ENCODE measurements at regions not wholly inside any gene's neighbourhood (a gene's known extent, or its start where the extent isn't known, plus 50 kb on each side); places are given as distances from the start of the nearest gene placed in this dataset.

DNA sequence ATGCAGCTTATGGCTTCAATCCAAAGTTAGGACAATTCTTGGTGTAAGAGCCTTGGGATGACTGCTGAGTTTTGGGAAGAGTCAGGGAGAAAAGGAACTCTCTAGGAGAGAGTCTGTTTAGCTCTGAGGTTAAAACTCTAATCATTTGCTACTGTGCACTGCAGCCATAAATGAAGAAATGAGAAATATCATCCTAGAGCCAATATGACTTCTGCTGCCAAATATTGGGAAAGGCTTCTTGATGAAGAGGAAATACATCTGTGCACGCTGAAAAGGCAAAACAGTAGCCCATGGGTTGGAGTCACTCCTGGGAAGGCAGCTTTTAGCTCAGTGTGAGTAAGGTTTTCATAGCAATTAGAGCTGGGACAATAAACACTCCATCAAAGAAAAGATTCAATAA is 308.8 kb downstream of the SFMBT2 start:
- no peak overlapping the region for H2AFZ ChIP-seq (ENCODE audit: low read depth)
- H3K4me3 ChIP-seq (IDR thresholded peaks at IDR 0.05; ENCODE audit: insufficient read depth, low read depth, low read length) = no peak overlapping the region
- no peak overlapping the region for H3K4me2 ChIP-seq
- no peaks in the 10 kb centered on the region for H3K4me1 ChIP-seq (ENCODE audit: low read depth, poor library complexity, severe bottlenecking)
- TF ChIP-seq, protein P1, sequence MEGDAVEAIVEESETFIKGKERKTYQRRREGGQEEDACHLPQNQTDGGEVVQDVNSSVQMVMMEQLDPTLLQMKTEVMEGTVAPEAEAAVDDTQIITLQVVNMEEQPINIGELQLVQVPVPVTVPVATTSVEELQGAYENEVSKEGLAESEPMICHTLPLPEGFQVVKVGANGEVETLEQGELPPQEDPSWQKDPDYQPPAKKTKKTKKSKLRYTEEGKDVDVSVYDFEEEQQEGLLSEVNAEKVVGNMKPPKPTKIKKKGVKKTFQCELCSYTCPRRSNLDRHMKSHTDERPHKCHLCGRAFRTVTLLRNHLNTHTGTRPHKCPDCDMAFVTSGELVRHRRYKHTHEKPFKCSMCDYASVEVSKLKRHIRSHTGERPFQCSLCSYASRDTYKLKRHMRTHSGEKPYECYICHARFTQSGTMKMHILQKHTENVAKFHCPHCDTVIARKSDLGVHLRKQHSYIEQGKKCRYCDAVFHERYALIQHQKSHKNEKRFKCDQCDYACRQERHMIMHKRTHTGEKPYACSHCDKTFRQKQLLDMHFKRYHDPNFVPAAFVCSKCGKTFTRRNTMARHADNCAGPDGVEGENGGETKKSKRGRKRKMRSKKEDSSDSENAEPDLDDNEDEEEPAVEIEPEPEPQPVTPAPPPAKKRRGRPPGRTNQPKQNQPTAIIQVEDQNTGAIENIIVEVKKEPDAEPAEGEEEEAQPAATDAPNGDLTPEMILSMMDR (conservative IDR thresholded peaks at IDR 0.05; ENCODE audit: low read depth, low read length) = no peak
- H3K36me3 ChIP-seq (ENCODE audit: insufficient read depth) = no peaks in the 10 kb centered on the region
- H4K20me1 ChIP-seq (ENCODE audit: insufficient read depth) = no peaks in the 10 kb centered on the region
- H3K9ac ChIP-seq = no peak overlapping the region
- H3K79me2 ChIP-seq (ENCODE audit: insufficient read depth, low read depth) = no peaks in the 10 kb centered on the region
- no peak overlapping the region for H3K27ac ChIP-seq
- no peaks in the 10 kb centered on the region for H3K27me3 ChIP-seq (ENCODE audit: insufficient read depth, low read depth)

DNA sequence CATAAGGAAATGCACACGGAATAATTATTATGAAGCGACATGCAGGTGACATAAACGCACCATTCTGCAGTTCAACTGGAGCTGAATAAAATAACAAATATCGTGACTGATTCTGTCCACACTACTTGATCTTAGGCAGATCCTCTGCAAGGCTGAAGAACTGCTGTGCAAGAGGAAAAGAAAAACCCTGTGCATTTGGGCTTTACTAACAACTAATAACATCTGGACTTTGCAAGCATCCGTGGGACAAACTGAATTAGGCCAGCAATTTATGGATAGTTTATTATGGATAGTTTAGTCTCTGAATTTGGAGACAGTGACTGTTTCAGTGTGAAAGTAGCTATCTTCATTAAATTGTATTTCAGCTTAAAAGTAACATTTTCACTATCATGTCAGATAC is 309.4 kb downstream of the SFMBT2 start:
- no peak overlapping the region for H3K9ac ChIP-seq
- no peaks in the 10 kb centered on the region for H3K79me2 ChIP-seq (ENCODE audit: insufficient read depth, low read depth)
- H4K20me1 ChIP-seq (ENCODE audit: insufficient read depth) = no peaks in the 10 kb centered on the region
- H2AFZ ChIP-seq (ENCODE audit: low read depth) = no peak overlapping the region
- H3K4me1 ChIP-seq (ENCODE audit: low read depth, poor library complexity, severe bottlenecking) = no peaks in the 10 kb centered on the region
- no peaks in the 10 kb centered on the region for H3K36me3 ChIP-seq (ENCODE audit: insufficient read depth)
- no peak overlapping the region for H3K27ac ChIP-seq
- TF ChIP-seq, protein P1 (conservative IDR thresholded peaks at IDR 0.05; ENCODE audit: low read depth, low read length) = no peak
- H3K4me3 ChIP-seq (IDR thresholded peaks at IDR 0.05; ENCODE audit: insufficient read depth, low read depth, low read length) = no peak overlapping the region
- no peak overlapping the region for H3K4me2 ChIP-seq
- H3K27me3 ChIP-seq (ENCODE audit: insufficient read depth, low read depth) = no peaks in the 10 kb centered on the region

DNA sequence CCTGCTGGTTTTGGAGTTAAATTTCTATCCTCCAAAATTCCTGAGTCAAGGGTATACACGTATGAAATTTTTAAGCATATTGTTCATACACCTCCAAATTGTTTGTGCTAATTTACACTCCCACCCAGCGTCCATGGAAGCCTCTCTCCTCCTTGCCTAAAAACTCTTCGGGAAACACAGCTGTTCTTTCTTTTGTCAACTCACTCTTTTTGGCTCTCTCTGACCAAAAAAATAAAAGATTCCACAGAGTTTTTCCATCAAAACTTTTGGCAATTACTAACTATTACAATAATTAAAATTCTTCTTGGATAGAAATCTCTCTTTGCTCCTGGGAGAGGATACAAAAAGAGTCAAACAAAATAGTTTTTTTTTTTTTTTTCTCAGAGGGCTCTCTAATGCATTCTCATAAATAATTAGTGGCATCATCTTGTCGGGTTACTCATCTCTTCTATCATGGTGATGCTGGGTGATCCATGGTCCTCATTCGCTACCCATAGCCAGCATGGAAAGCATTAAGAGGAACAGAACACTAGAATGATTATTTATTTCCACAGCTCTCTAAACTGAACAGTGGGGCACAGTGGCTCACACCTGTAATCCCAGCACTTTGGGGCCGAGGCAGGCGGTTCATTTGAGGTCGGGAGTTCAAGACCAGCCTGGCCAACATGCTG is 310.7 kb downstream of the SFMBT2 start:
- H2AFZ ChIP-seq (ENCODE audit: low read depth) = no peak overlapping the region
- H3K79me2 ChIP-seq (ENCODE audit: insufficient read depth, low read depth) = no peaks in the 10 kb centered on the region
- no peaks in the 10 kb centered on the region for H3K36me3 ChIP-seq (ENCODE audit: insufficient read depth)
- H3K9ac ChIP-seq = no peak overlapping the region
- H3K4me1 ChIP-seq (ENCODE audit: low read depth, poor library complexity, severe bottlenecking) = no peaks in the 10 kb centered on the region
- no peak overlapping the region for H3K4me3 ChIP-seq (IDR thresholded peaks at IDR 0.05; ENCODE audit: insufficient read depth, low read depth, low read length)
- H3K27me3 ChIP-seq (ENCODE audit: insufficient read depth, low read depth) = no peaks in the 10 kb centered on the region
- H3K4me2 ChIP-seq = no peak overlapping the region
- TF ChIP-seq, protein P1 (conservative IDR thresholded peaks at IDR 0.05; ENCODE audit: low read depth, low read length) = no peak
- no peaks in the 10 kb centered on the region for H4K20me1 ChIP-seq (ENCODE audit: insufficient read depth)
- no peak overlapping the region for H3K27ac ChIP-seq

DNA sequence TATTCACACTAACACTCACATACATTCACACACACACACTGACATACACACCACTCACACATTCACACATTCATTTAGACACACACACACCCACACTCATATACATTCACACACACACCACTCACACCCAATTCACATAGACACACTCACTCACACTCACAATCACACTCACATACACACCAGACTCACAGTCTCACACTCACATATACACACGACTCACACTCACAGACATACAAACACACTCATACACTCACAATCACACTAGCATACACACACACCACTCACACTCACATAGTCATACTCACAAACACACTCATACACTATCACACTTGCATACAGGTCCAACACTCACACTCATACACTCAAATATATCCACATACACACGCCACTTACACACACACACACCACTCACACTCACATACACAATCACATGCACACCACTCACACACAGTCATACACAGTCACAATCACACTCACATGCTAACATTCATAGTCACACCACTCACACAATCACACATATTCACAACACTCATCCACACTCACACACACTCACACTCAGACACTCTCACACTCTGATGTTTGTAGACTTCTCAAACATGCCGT is 312.6 kb downstream of the SFMBT2 start:
- Histone ChIP-seq H3K4me2 (no peak overlapping the region), H3K79me2 (ENCODE audit: insufficient read depth, low read depth) (no peaks in the 10 kb centered on the region), H3K9ac (no peak overlapping the region), H4K20me1 (ENCODE audit: insufficient read depth) (no peaks in the 10 kb centered on the region), H2AFZ (ENCODE audit: low read depth) (no peak overlapping the region), H3K4me1 (ENCODE audit: low read depth, poor library complexity, severe bottlenecking) (no peaks in the 10 kb centered on the region), H3K4me3 (IDR thresholded peaks at IDR 0.05; ENCODE audit: insufficient read depth, low read depth, low read length) (no peak overlapping the region), H3K36me3 (ENCODE audit: insufficient read depth) (no peaks in the 10 kb centered on the region), H3K27me3 (ENCODE audit: insufficient read depth, low read depth) (no peaks in the 10 kb centered on the region), H3K27ac (no peak overlapping the region)
- TF ChIP-seq, protein P1 (conservative IDR thresholded peaks at IDR 0.05; ENCODE audit: low read depth, low read length) = no peak
